Activated T-cell treated with anti-CD3 and anti-CD28 coated beads for 4 hours (primary cell): ENCODE measurements at regions not wholly inside any gene's neighbourhood (a gene's known extent, or its start where the extent isn't known, plus 50 kb on each side); places are given as distances from the start of the nearest gene placed in this dataset.

ENCODE experiments used
- DNase-seq: peaks from one replicate; pipeline ENCODE4 v3.0.0-alpha.2; 2020

- DNase-seq: no peak
These were observed 716.1 kb downstream of the QKI start for GRCh38 chr6:164130585-164130984.

GRCh38 chr6:164130151-164130550 is 715.6 kb downstream of the QKI start:
- DNase-seq: no peak

GRCh38 chr6:164129218-164129617 is 714.7 kb downstream of the QKI start:
- no peak for DNase-seq

- no peak for DNase-seq
These were observed 713.6 kb downstream of the QKI start for GRCh38 chr6:164128101-164128500.

GRCh38 chr6:164124986-164125385 is 710.5 kb downstream of the QKI start:
- no peak for DNase-seq

GRCh38 chr6:164124473-164124872 is 710.0 kb downstream of the QKI start:
- no peak for DNase-seq

- DNase-seq: no peak
These were observed 707.6 kb downstream of the QKI start for GRCh38 chr6:164122109-164122508.

- DNase-seq: no peak
These were observed 707.0 kb downstream of the QKI start for GRCh38 chr6:164121527-164121926.

GRCh38 chr6:164114651-164115050 is 700.1 kb downstream of the QKI start:
- no peak for DNase-seq

- no peak for DNase-seq
These were observed 699.5 kb downstream of the QKI start for GRCh38 chr6:164114051-164114450.

- no peak for DNase-seq
These were observed 699.1 kb downstream of the QKI start for GRCh38 chr6:164113637-164114036.

GRCh38 chr6:164109770-164110140 is 695.2 kb downstream of the QKI start:
- DNase-seq: no peak

GRCh38 chr6:164108869-164109769 is 694.6 kb downstream of the QKI start:
- no peak for DNase-seq

GRCh38 chr6:164108092-164108491 is 693.6 kb downstream of the QKI start:
- no peak for DNase-seq

- no peak for DNase-seq
These were observed 692.9 kb downstream of the QKI start for GRCh38 chr6:164107297-164107995.

- DNase-seq: no peak
These were observed 691.8 kb downstream of the QKI start for GRCh38 chr6:164106345-164106769.

- DNase-seq: no peak
These were observed 691.2 kb downstream of the QKI start for GRCh38 chr6:164105705-164106104.

GRCh38 chr6:164104432-164104831 is 689.9 kb downstream of the QKI start:
- DNase-seq: no peak

GRCh38 chr6:164102693-164103092 is 688.2 kb downstream of the QKI start:
- DNase-seq: no peak

GRCh38 chr6:164101859-164102258 is 687.3 kb downstream of the QKI start:
- no peak for DNase-seq

- DNase-seq: no peak
These were observed 684.8 kb downstream of the QKI start for GRCh38 chr6:164099269-164099865.

GRCh38 chr6:164098857-164099267 is 684.3 kb downstream of the QKI start:
- DNase-seq: no peak

GRCh38 chr6:164097551-164098398 is 683.3 kb downstream of the QKI start:
- DNase-seq: no peak
